GM19023 (cell line): ENCODE measurements at regions not wholly inside any gene's neighbourhood (a gene's known extent, or its start where the extent isn't known, plus 50 kb on each side); places are given as distances from the start of the nearest gene placed in this dataset.
"Not testable (repeated sequence)": the region's sequence is repeated elsewhere in the genome, so short reads cannot be mapped to it uniquely, and the experiment has no call there.

ENCODE experiments used
- ATAC-seq: cut with Tn5 transposase; IDR thresholded peaks from one replicate; pipeline ENCODE4 v1.9.1; 2021; ENCODE audit warnings: mild to moderate bottlenecking, moderate library complexity; ENCODE audit not compliant: unreplicated experiment

DNA sequence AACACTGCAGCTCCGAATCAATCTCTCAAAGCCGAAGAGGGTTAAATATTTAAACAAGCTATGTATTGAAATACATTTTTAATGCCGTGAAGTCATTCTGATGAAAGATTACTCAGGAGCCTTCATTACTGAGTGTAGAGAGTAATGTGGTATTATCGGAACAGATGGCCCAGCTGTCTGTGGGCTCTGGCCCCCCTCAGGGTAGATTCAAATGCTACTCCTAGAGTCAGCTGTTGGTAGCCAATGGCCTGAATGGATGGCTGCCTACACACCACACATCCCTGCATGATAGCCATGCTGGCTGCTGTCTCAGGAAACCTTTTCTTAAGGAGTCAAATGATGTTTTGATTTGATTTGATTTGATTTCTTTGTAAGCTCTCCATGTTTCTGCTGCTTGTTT, 732.3 kb upstream of the CELF4 start:
- ATAC-seq = no peak

DNA sequence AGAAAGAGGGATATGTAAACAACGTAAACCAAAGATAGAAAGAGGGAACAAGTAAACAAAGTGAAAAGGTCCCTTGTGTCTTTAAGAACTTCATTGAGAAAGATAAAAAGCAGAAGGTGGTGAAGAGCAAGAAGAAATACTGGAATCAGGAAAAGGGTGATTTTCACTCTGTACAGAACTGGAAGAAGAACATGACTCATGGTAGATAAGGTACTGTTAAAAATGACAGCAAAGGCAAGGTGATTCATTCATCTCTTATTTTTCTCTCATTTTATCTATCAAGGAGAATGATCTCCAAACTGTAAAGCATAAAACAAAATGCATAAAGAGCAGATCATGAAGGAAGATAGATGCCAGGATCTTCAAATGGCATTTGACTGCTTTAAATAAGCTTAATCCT, 724.6 kb upstream of the CELF4 start:
- ATAC-seq = no peak

GRCh38 chr18:38284972-38285371, 719.4 kb upstream of the CELF4 start:
- no peak for ATAC-seq

GRCh38 chr18:38263066-38263465, 697.5 kb upstream of the CELF4 start:
- ATAC-seq = no peak

DNA sequence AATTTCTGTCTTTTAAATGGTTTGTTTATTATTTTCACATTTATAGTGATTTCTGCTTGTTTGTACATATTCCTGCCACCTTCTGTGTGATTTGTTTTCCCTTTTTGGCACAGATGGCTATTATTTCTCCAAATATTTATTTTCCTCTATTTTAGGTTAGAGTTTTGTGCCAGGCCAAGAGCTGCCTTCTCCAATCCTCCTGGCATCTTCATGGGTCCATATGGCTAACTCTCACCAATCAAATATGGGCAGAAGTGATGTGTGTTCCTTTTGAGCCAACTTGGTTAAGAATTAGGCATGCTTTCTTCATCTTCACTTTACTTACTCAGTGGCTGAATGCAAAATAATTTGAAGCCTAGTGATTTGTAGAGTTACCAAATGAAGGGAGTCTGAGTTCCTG, 697.1 kb upstream of the CELF4 start:
- no peak for ATAC-seq

DNA sequence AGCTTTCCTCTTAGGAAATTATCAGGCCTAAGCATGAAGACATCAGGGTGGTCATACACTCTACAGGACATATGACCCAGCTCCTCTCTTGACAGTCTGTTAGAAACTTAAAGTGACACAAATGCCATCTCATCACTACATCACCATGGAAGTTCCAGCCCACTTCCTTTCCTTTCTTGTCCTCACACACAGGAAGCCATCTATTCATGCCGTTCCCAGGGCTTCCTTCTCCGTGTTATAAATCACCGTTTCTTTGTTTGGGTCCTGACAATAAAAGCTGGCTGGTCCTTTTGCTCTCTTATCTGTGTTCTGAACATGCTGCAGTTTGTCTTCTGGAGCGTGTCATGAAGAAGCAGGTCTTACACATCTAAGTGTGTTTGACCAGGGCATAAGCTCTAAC, 692.1 kb upstream of the CELF4 start:
- no peak for ATAC-seq

DNA sequence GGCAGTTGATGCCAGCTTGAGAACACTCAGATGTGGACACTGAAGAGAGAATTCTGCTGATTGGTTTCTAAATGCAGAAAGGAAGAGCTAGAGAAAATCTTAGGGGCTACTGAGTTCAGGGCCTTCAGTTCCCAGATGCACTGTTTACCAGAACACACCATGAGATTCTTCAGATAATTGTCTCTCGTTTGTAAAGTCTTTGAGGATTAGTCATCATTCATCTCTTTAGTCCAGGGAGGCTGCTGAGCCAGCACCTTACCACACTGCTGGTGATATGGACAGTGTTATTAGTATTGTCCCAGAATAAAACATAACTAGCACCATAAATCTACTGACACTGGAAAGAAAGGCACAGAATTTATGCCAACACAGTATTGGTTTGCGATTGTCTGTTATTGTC, 690.8 kb upstream of the CELF4 start:
- ATAC-seq = no peak

GRCh38 chr18:38250971-38251370, 685.4 kb upstream of the CELF4 start:
- no peak for ATAC-seq

- ATAC-seq = no peak
Measured at GRCh38 chr18:38244480-38244879, 678.9 kb upstream of the CELF4 start.

- ATAC-seq = no peak
Measured at GRCh38 chr18:38243291-38243690, 677.7 kb upstream of the CELF4 start.

DNA sequence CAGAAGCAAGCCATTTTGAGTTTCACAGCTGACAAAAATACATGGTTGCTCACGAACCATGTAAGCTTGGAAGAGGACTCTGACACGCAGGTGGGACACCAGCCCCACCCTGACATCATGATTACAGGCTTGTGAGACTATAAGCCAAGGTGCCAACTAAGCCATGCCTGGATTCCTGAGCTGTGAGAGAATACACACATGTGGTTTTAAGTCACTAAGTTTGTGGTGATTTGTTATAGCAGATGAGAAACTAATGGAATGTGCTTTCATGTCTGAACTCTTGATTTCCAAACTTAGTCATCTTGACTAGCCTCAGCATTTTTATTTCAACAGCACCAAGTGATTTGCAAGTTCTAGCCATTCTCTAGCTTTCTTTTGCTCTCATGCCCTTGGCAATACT, 676.1 kb upstream of the CELF4 start:
- ATAC-seq = no peak

DNA sequence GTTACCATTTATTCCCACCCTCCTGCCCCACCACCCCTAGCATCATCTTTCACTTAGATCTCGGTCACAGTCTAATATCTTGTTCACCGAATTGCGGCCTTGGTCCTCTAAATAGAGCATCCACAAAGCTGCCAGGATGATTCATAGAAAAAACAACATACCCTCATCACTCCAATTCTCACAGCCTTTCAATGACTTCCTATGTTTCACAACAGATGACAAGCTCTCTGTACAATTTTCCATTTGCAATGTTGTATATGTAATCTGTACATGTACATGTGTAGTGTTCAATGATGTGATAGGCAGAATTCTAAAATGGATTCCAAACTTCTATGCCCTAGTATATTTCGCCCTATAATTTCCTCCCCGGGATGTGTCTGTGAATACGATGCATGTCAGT, 675.6 kb upstream of the CELF4 start:
- ATAC-seq = no peak

- no peak for ATAC-seq
Measured at GRCh38 chr18:38239606-38240005, 674.0 kb upstream of the CELF4 start.

DNA sequence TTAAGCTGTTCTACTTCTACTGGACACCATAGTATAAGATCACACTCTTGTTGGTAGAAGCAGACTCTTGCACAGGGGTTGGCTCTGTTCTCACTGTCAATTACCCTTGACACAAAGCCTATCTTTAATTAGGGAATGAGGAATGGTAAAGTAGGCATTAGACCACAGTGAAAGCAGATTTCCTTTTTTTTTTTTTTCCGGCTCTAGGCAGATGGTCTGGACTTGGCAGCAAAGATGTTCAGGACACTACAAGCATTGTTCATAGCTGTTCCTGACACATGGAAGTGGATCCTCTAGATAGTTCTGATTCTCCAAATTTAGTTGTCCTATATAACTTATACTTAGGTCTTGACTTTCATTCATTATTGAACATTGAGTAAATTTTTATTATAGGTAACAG, 672.2 kb upstream of the CELF4 start:
- ATAC-seq = no peak

DNA sequence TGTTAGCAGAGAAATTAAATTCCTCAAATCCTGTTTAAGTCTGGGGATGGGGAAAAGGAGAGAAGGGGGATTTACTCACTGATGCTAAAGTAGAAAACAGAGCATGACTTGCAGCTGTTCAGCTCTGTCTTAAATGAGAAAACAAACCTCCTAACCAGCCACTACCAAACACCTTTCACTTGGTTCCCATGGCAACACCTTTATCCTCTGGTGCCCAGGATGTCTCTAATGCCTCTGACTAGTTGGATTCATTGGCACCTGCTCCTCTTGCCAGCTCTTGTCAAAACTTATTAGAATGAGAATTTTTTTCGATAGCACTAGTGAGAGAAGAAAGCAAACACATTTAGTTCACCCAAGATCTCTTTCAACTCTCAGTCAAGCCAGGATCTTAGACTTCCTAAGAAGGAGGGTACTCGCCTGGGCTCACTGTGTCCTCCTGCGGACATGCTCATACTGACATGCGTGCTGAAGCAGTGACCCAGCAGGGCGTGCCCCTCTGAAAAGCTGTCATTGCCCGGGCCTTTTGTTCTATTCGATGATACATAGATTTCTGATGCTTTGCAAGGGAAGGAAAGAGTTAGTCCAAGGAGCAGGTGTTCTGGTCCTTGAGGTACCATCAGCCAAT, 656.0 kb upstream of the CELF4 start:
- ATAC-seq = no peak

GRCh38 chr18:38198956-38199355, 633.4 kb upstream of the CELF4 start:
- ATAC-seq = no peak

DNA sequence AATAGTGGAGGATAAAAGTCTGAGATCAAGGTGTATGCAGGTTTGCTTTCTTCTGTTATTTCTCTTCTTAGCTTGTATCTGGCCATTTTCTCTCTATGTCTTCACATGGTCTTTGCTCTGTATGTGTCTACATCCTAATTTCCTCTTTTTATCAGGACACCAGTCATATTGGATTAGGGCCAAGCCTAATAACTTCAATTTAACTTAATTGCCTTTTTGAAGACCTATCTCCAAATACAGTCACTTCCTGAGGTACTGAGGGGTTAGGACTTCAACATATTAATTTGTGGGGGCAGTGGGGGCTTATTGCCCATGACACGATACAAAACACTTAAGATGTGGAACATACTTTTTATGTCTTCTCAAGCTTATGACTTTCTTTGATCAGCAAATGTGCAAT, 632.9 kb upstream of the CELF4 start:
- ATAC-seq = no peak

- ATAC-seq = no peak
Measured at GRCh38 chr18:38186491-38186890, 620.9 kb upstream of the CELF4 start.

- ATAC-seq = no peak
Measured at GRCh38 chr18:38174594-38174993, 609.0 kb upstream of the CELF4 start.

DNA sequence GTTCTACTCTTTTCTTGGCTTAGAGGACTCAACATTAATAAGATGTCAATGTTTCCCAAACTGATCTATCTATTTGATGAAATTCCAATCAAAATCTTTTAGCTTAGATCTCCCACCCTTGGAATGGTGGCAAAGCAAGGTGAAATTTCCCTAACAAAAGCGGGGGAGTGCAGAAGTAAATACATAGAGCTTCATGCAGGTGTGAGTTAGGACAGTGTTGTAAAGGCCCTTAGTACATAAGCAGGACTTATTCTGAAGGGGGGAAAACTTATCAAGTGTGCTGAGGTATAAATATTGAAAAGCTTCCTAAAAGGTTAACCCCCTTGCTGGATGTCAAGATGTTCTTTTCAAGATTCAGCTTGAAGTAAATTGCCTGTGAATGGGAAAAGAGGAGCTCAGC, 608.6 kb upstream of the CELF4 start:
- no peak for ATAC-seq

DNA sequence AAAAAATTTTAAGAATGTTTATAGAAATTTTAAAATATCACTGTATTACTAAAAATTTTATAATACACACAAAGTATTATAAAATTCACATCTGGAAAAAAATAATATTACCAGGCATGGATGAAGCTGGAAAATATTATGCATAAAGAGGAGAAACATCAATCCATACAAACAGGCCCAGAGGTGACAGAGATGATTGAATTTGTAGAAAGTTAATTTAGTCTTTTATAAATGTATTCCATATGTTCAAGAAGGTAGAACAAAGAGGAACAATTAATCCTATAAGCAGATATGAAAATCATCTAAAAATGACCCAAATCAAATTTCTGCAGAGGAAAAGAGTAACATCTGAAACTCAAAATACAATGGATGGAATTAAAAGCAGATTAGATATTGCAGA, 605.2 kb upstream of the CELF4 start:
- ATAC-seq = no peak

DNA sequence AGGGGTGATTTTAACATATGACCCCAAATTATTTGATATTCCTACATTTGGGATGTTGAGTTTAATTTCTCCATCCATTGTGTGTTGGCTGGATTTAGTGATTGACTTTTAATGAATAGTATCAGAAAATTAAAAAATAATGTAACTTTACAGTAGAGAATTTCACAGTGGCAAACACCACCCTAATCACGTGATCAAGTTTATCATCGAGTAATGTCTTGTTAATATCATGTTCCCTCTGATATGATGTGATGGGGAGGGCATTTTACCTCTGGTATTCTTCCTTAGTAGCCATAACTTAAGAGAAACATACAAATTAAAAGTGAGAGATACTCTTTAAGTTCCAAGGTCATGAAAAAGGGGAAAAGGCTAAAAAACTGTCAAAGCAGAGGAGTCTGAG, 602.0 kb upstream of the CELF4 start:
- ATAC-seq = no peak

DNA sequence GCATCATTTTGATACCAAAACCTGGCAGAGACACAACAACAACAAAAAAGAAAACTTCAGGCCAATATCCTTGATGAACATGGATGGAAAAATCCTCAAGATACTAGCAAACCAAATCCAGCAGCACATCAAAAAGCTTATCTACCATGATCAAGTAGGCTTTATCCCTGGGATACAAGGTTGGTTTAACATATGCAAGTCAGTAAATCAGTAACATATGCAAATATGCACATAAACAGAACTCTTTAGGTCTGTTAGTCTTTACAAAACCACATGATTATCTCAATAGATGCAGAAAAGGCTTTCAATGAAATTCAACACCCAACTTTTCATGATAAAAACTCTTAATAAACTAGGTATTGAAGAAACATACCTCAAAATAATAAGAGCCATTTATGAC, 587.5 kb upstream of the CELF4 start:
- not testable (repeated sequence) for ATAC-seq

GRCh38 chr18:38116716-38117115, 551.1 kb upstream of the CELF4 start:
- no peak for ATAC-seq
